ENCODE measurements at regions not wholly inside any gene's neighbourhood (a gene's known extent, or its start where the extent isn't known, plus 50 kb on each side); places are given as distances from the start of the nearest gene placed in this dataset.

- TF ChIP-seq EZH2 (optimal IDR thresholded peaks at IDR 0.05; ENCODE audit: low read depth, low read length) (no peak), EZH2phosphoT487 (IDR thresholded peaks at IDR 0.05; ENCODE audit: low read length) (no peak), CTCF (IDR thresholded peaks at IDR 0.05; ENCODE audit: low read length) (no peak)
Measured at GRCh38 chr3:82824491-82824890, 1063.0 kb upstream of the GBE1 start.

Measured in MM.1S (cell line).